H1 (cell line): ENCODE measurements at regions not wholly inside any gene's neighbourhood (a gene's known extent, or its start where the extent isn't known, plus 50 kb on each side); places are given as distances from the start of the nearest gene placed in this dataset.
A peak's percentile ranks its signal among the peaks of the same experiment; 100 is the strongest.

Experiments used
- CTCF ChIA-PET: fragments of 300-600 bp; sonication (Branson Sonifier 250); formaldehyde crosslinking; loops from one replicate; lab custom pipeline; 2021; ENCODE audit not compliant: partially characterized antibody; lab: Charles Lee
- POLR2A ChIA-PET: fragments of 300-600 bp; sonication (Branson Sonifier 250); formaldehyde crosslinking; loops from one replicate; lab custom pipeline; 2021; ENCODE audit warnings: inconsistent platforms; ENCODE audit not compliant: partially characterized antibody; lab: Charles Lee
- DNase-seq, 2 experiments: peaks; one replicate each; pipeline versions ENCODE4 v3.0.0 to v3.0.0-alpha.2; 2010 to 2022; ENCODE audit warnings: low spot score in 2 of 2, low read depth in 1 of 2, mixed read lengths in 1 of 2
- FAIRE-seq: peaks from 2 replicates; lab custom pipeline; 2011; peaks lifted over from hg19 to GRCh38; lab: Jason Lieb, UNC
- H2AFZ ChIP-seq: 2 replicates; pipeline ENCODE4 v1.8.1; 2012; ENCODE audit warnings: low read length, inconsistent platforms
- H2AK5ac ChIP-seq: 2 replicates; pipeline ENCODE4 v1.6.1; 2013; ENCODE audit warnings: low read depth, low read length
- H2BK120ac ChIP-seq: replicated peaks from 2 replicates; pipeline ENCODE3; 2013; ENCODE audit warnings: low read depth, low read length, inconsistent platforms
- H2BK12ac ChIP-seq: 2 replicates; pipeline ENCODE4 v1.6.1; 2013; ENCODE audit warnings: low read depth, low read length
- H2BK15ac ChIP-seq: 2 replicates; pipeline ENCODE4 v1.6.1; 2013; ENCODE audit warnings: low read length
- H2BK20ac ChIP-seq: 2 replicates; pipeline ENCODE4 v1.6.1; 2013; ENCODE audit warnings: low read length
- H2BK5ac ChIP-seq: 2 replicates; pipeline ENCODE4 v1.6.1; 2013; ENCODE audit warnings: low read depth, low read length
- H3K14ac ChIP-seq: 2 replicates; pipeline ENCODE4 v1.6.1; 2013; ENCODE audit warnings: inconsistent platforms; ENCODE audit not compliant: insufficient read length
- H3K18ac ChIP-seq: 2 replicates; pipeline ENCODE4 v1.6.1; 2013; ENCODE audit warnings: low read length; ENCODE audit errors: extremely low read depth
- H3K23ac ChIP-seq: 2 replicates; pipeline ENCODE4 v1.6.1; 2013; ENCODE audit warnings: inconsistent platforms; ENCODE audit not compliant: insufficient read length
- H3K23me2 ChIP-seq: 2 replicates; pipeline ENCODE4 v1.6.1; 2013; ENCODE audit warnings: low read depth, low read length
- H3K27ac ChIP-seq: 2 replicates; pipeline ENCODE4 v1.6.1; 2011; ENCODE audit warnings: low read depth, low read length, inconsistent platforms
- H3K27me3 ChIP-seq, 4 experiments: replicated peaks in 1 of 4; 1 replicate in 1 of 4; 2 replicates in 3 of 4; pipeline versions ENCODE4 v1.6.1 to v1.8.1; 2011 to 2013; ENCODE audit warnings: low read length in 3 of 4, mild to moderate bottlenecking in 3 of 4, inconsistent platforms in 2 of 4, mixed read lengths in 2 of 4, moderate library complexity in 1 of 4; ENCODE audit not compliant: control insufficient read depth in 3 of 4, insufficient read depth in 3 of 4; ENCODE audit errors: extremely low read depth in 1 of 4
- H3K36me3 ChIP-seq, 4 experiments: 2 replicates each; pipeline versions ENCODE4 v1.6.1 to v1.8.1; 2011 to 2013; ENCODE audit warnings: mild to moderate bottlenecking in 4 of 4, low read length in 3 of 4, moderate library complexity in 2 of 4, control low read depth in 1 of 4, inconsistent platforms in 1 of 4; ENCODE audit not compliant: insufficient read depth in 4 of 4, control insufficient read depth in 2 of 4
- H3K4ac ChIP-seq: replicated peaks from 2 replicates; pipeline ENCODE3; 2013; ENCODE audit warnings: low read length, low read depth, mixed read lengths, inconsistent platforms; ENCODE audit not compliant: insufficient read length
- H3K4me1 ChIP-seq, 4 experiments: replicated peaks in 1 of 4; 1 replicate in 1 of 4; 2 replicates in 3 of 4; pipeline versions ENCODE4 v1.6.1 to v1.8.1; 2011 to 2013; ENCODE audit warnings: low read length in 3 of 4, inconsistent platforms in 2 of 4, mixed read lengths in 1 of 4; ENCODE audit not compliant: insufficient read depth in 4 of 4, control insufficient read depth in 3 of 4
- H3K4me2 ChIP-seq, 2 experiments: 2 replicates each; pipeline versions ENCODE4 v1.6.1 to v1.8.1; 2011 to 2013; ENCODE audit warnings: low read depth in 2 of 2, low read length in 2 of 2, control low read depth in 1 of 2, inconsistent platforms in 1 of 2, mild to moderate bottlenecking in 1 of 2; ENCODE audit not compliant: insufficient read depth in 1 of 2
- H3K4me3 ChIP-seq, 4 experiments: fragments of 200-600, 300-600 bp in 1 of 4; sonication (generic), shearing (Covaris generic), sonication (Bioruptor Twin) in 1 of 4; 2 replicates each; pipeline versions ENCODE4 v1.5.1 to v1.8.1; 2011 to 2016; ENCODE audit warnings: low read length in 4 of 4, low read depth in 3 of 4, control low read depth in 2 of 4, inconsistent platforms in 2 of 4, mild to moderate bottlenecking in 2 of 4, mixed read lengths in 1 of 4, moderate library complexity in 1 of 4; ENCODE audit not compliant: insufficient read depth in 2 of 4; ENCODE audit errors: extremely low read depth in 1 of 4
- H3K56ac ChIP-seq: replicated peaks from 2 replicates; pipeline ENCODE3; 2013; ENCODE audit warnings: low read depth, mild to moderate bottlenecking, mixed read lengths, low read length, inconsistent platforms; ENCODE audit not compliant: insufficient read length
- H3K79me1 ChIP-seq: 2 replicates; pipeline ENCODE4 v1.6.1; 2013; ENCODE audit warnings: low read depth, low read length, control low read depth
- H3K79me2 ChIP-seq, 2 experiments: 2 replicates each; pipeline versions ENCODE4 v1.6.1 to v1.8.1; 2012 to 2013; ENCODE audit warnings: low read length in 2 of 2, mild to moderate bottlenecking in 2 of 2, inconsistent platforms in 1 of 2; ENCODE audit not compliant: insufficient read depth in 2 of 2, control insufficient read depth in 1 of 2
- H3K9ac ChIP-seq, 4 experiments: replicated peaks in 1 of 4; 1 replicate in 1 of 4; 2 replicates in 3 of 4; pipeline versions ENCODE4 v1.6.1 to v1.8.1; 2011 to 2013; ENCODE audit warnings: low read depth in 3 of 4, low read length in 3 of 4, control low read depth in 2 of 4, mild to moderate bottlenecking in 2 of 4, moderate library complexity in 2 of 4, inconsistent platforms in 1 of 4; ENCODE audit errors: extremely low read depth in 1 of 4
- H3K9me3 ChIP-seq, 2 experiments: 2 replicates each; pipeline versions ENCODE4 v1.6.1 to v1.8.1; 2012 to 2013; ENCODE audit warnings: mild to moderate bottlenecking in 2 of 2, moderate library complexity in 2 of 2, control low read depth in 1 of 2, inconsistent platforms in 1 of 2, low read depth in 1 of 2, low read length in 1 of 2, mixed read lengths in 1 of 2; ENCODE audit not compliant: insufficient read depth in 2 of 2
- H4K20me1 ChIP-seq, 2 experiments: replicated peaks in 1 of 2; 2 replicates each; pipeline versions ENCODE3 to v1.8.1; 2011 to 2013; ENCODE audit warnings: inconsistent platforms in 2 of 2, low read length in 2 of 2, mild to moderate bottlenecking in 1 of 2; ENCODE audit not compliant: insufficient read depth in 2 of 2, control insufficient read depth in 1 of 2
- H4K5ac ChIP-seq: 2 replicates; pipeline ENCODE4 v1.6.1; 2013; ENCODE audit warnings: low read length, low read depth, mixed read lengths, inconsistent platforms; ENCODE audit not compliant: insufficient read length
- H4K8ac ChIP-seq: 2 replicates; pipeline ENCODE4 v1.8.0; 2013; ENCODE audit warnings: mild to moderate bottlenecking, moderate library complexity, low read length, inconsistent platforms; ENCODE audit not compliant: insufficient read depth; ENCODE audit errors: extremely low read depth
- H4K91ac ChIP-seq: replicated peaks from 2 replicates; pipeline ENCODE3; 2013; ENCODE audit warnings: low read length, mixed read lengths, inconsistent platforms; ENCODE audit not compliant: insufficient read length
- ASH2L ChIP-seq: fragments of 200-600, 300-600 bp; sonication (generic); IDR thresholded peaks from one replicate; pipeline ENCODE4 v1.7.1; 2017; ENCODE audit warnings: low read length
- ATF2 ChIP-seq: IDR thresholded peaks from 2 replicates; pipeline ENCODE4 v1.6.1; 2012; ENCODE audit warnings: low read length, inconsistent platforms
- ATF3 ChIP-seq: IDR thresholded peaks from 2 replicates; pipeline ENCODE4 v1.6.1; 2011; ENCODE audit warnings: low read depth, mild to moderate bottlenecking, low read length; ENCODE audit not compliant: insufficient read depth
- BACH1 ChIP-seq: IDR thresholded peaks from 2 replicates; pipeline ENCODE4 v1.6.1; 2012; ENCODE audit warnings: low read length, improper control_type of control experiment
- CHD1 ChIP-seq: IDR thresholded peaks from 2 replicates; pipeline ENCODE4 v1.6.1; 2012; ENCODE audit warnings: low read depth, low read length, improper control_type of control experiment
- GABPA ChIP-seq: IDR thresholded peaks from 2 replicates; pipeline ENCODE4 v1.6.1; 2011; ENCODE audit warnings: mild to moderate bottlenecking, low read length, moderate library complexity, borderline replicate concordance; ENCODE audit not compliant: insufficient read depth
- HDAC6 ChIP-seq: IDR thresholded peaks from one replicate; pipeline ENCODE4 v1.7.1; 2012; ENCODE audit warnings: low read depth, mild to moderate bottlenecking, inconsistent platforms, low read length, moderate library complexity
- KDM1A ChIP-seq: fragments of 200-600, 300-600 bp; sonication (generic); IDR thresholded peaks from 2 replicates; pipeline ENCODE4 v1.7.1; 2016; ENCODE audit warnings: mild to moderate bottlenecking, low read length, borderline replicate concordance
- POU5F1 ChIP-seq: IDR thresholded peaks from 2 replicates; pipeline ENCODE4 v1.6.1; 2011; ENCODE audit warnings: low read depth, mild to moderate bottlenecking, low read length, moderate library complexity
- RNF2 ChIP-seq: fragments of 200-900, 300-1000 bp; sonication (generic); IDR thresholded peaks from 2 replicates; pipeline ENCODE4 v1.7.1; 2016; ENCODE audit warnings: borderline replicate concordance, low read depth, mild to moderate bottlenecking, antibody characterized with exemption, low read length; ENCODE audit not compliant: poor library complexity, severe bottlenecking; ENCODE audit errors: missing control alignments
- SIRT6 ChIP-seq: IDR thresholded peaks from one replicate; pipeline ENCODE4 v1.7.1; 2012; ENCODE audit warnings: low read length, inconsistent platforms
- SP1 ChIP-seq: IDR thresholded peaks from 2 replicates; pipeline ENCODE4 v1.6.1; 2011; ENCODE audit warnings: low read depth, low read length
- SRF ChIP-seq: IDR thresholded peaks from 2 replicates; pipeline ENCODE4 v1.6.1; 2011; ENCODE audit warnings: mild to moderate bottlenecking, low read depth, low read length, moderate library complexity
- WGBS, 2 experiments: shearing (Covaris generic) in 1 of 2; methylation state at CpG; one replicate each; pipeline versions ENCODE4 v1.1.6 to v1.1.7; 2013 to 2015; ENCODE audit warnings: low lambda C conversion rate in 2 of 2, mixed read lengths in 2 of 2, inconsistent platforms in 1 of 2, low coverage in 1 of 2, missing lambda C conversion rate in 1 of 2; ENCODE audit not compliant: insufficient replicate concordance in 2 of 2, insufficient coverage in 1 of 2, insufficient read length in 1 of 2; ENCODE audit errors: extremely low coverage in 1 of 2, missing lambda C conversion rate in 1 of 2; 5-methylcytosine and 5-hydroxymethylcytosine counted together

GRCh38 chr9:12191630-12192029, 501.6 kb upstream of the TYRP1 start:
- no peak overlapping the region for H3K4ac ChIP-seq
- no peak overlapping the region for H3K56ac ChIP-seq
- H3K18ac ChIP-seq = no peak overlapping the region
- no peak overlapping the region for H2BK20ac ChIP-seq
- no peak for DNase-seq
- H2BK15ac ChIP-seq = no peak overlapping the region
- H3K27me3 ChIP-seq = no peaks in the 10 kb centered on the region
- no peak overlapping the region for H2BK5ac ChIP-seq
- H3K9me3 ChIP-seq = no peaks in the 10 kb centered on the region; a peak in 1 of 4 replicates
- no peak overlapping the region for H3K9ac ChIP-seq
- H3K23me2 ChIP-seq = no peaks in the 10 kb centered on the region
- no peak for FAIRE-seq
- H4K91ac ChIP-seq = no peak overlapping the region
- CTCF ChIA-PET = interaction anchor here (0.8 kb wide), 1 partner anchor 10 kb away, joined by 4 read pairs; no protein-coding TSS in a partner anchor
- H3K14ac ChIP-seq = no peak overlapping the region
- no peak overlapping the region for H3K27ac ChIP-seq
- H3K4me1 ChIP-seq = no peaks in the 10 kb centered on the region; a peak in 3 of 7 replicates
- no peak overlapping the region for H2BK12ac ChIP-seq
- peak overlapping the region; percentile 35; the same call in 1 of the 2 replicates for H4K8ac ChIP-seq
- no peak overlapping the region for H2BK120ac ChIP-seq
- H3K79me2 ChIP-seq = no peaks in the 10 kb centered on the region
- H4K5ac ChIP-seq = no peak overlapping the region
- POLR2A ChIA-PET = no interaction called here
- no peak overlapping the region for H3K4me3 ChIP-seq
- no peaks in the 10 kb centered on the region for H3K79me1 ChIP-seq
- H2AFZ ChIP-seq = no peak overlapping the region
- no peak overlapping the region for H2AK5ac ChIP-seq
- no peak overlapping the region for H3K4me2 ChIP-seq
- no peaks in the 10 kb centered on the region for H3K36me3 ChIP-seq
- no peak overlapping the region for H3K23ac ChIP-seq
- 92% methylated on average over 2 of the region's 2 CpGs; no CpG with 5 or more reads in 1 of the 2 experiments for WGBS, 2 experiments
- H4K20me1 ChIP-seq = no peaks in the 10 kb centered on the region
- TF ChIP-seq SIRT6 (no peak), SP1 (no peak), HDAC6 (no peak), SRF (no peak), POU5F1 (no peak), ASH2L (no peak), ATF2 (no peak), GABPA (no peak), KDM1A (no peak), BACH1 (no peak), ATF3 (no peak), RNF2 (no peak), CHD1 (no peak)
